ENCODE measurements at regions not wholly inside any gene's neighbourhood (a gene's known extent, or its start where the extent isn't known, plus 50 kb on each side); places are given as distances from the start of the nearest gene placed in this dataset.

GRCh38 chr9:78573669-78574068, 276.7 kb downstream of the PSAT1 start:
- TF ChIP-seq CTCF (IDR thresholded peaks at IDR 0.05; ENCODE audit: insufficient read depth, low read length, poor library complexity, severe bottlenecking) (no peak), EZH2phosphoT487 (conservative IDR thresholded peaks at IDR 0.05; ENCODE audit: low read length) (no peak)
